ENCODE measurements at regions not wholly inside any gene's neighbourhood (a gene's known extent, or its start where the extent isn't known, plus 50 kb on each side); places are given as distances from the start of the nearest gene placed in this dataset.

DNA sequence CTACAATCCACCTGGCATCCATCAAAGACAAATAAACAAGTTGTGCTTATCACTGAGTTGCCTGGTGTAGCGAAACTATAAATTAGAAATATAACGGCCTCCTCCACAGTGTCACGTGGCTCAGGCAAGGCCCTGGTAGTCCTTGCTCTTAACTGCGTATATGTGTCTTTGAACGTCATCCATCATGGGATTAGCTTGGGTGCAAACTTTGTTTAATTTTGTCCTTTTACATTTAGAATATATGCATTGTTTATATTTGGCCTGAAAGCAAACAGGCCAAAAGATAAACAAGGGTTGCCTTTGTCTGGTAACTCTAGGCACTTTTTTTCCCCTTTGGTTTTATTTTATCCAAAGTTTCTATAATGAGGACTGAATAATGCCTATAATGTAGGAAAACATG is 184.9 kb downstream of the KIT start:
- RAD21 ChIA-PET (ENCODE audit: low non-redundant PET in 1 of 2, low total read pairs in 2 of 2, uncharacterized antibody in 2 of 2, unreplicated experiment in 2 of 2) = no interaction called here
- intact Hi-C loops (cut with micrococcal nuclease) = no loop called here
- TF ChIP-seq, protein P1, sequence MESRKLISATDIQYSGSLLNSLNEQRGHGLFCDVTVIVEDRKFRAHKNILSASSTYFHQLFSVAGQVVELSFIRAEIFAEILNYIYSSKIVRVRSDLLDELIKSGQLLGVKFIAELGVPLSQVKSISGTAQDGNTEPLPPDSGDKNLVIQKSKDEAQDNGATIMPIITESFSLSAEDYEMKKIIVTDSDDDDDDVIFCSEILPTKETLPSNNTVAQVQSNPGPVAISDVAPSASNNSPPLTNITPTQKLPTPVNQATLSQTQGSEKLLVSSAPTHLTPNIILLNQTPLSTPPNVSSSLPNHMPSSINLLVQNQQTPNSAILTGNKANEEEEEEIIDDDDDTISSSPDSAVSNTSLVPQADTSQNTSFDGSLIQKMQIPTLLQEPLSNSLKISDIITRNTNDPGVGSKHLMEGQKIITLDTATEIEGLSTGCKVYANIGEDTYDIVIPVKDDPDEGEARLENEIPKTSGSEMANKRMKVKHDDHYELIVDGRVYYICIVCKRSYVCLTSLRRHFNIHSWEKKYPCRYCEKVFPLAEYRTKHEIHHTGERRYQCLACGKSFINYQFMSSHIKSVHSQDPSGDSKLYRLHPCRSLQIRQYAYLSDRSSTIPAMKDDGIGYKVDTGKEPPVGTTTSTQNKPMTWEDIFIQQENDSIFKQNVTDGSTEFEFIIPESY (IDR thresholded peaks at IDR 0.05; ENCODE audit: extremely low read depth, insufficient replicate concordance, low read length) = no peak
- TF ChIP-seq EZH2phosphoT487 (IDR thresholded peaks at IDR 0.05; ENCODE audit: borderline replicate concordance) (no peak), TCF7L2 (IDR thresholded peaks at IDR 0.05; ENCODE audit: borderline replicate concordance, extremely low read depth, insufficient read depth, insufficient read length) (no peak), ZNF274 (IDR thresholded peaks at IDR 0.05; ENCODE audit: low read depth, low read length) (no peak), ELF1 (IDR thresholded peaks at IDR 0.05; ENCODE audit: borderline replicate concordance, low read depth) (no peak), YY1 (IDR thresholded peaks at IDR 0.05; ENCODE audit: extremely low read depth, insufficient replicate concordance, low read depth, low read length) (no peak), RAD21 (IDR thresholded peaks at IDR 0.05; ENCODE audit: low read depth) (no peak), SP1 (IDR thresholded peaks at IDR 0.05; ENCODE audit: low read depth) (no peak), EZH2 (IDR thresholded peaks at IDR 0.05) (no peak), SIN3A (IDR thresholded peaks at IDR 0.05; ENCODE audit: low read depth) (no peak), CEBPB (IDR thresholded peaks at IDR 0.05; ENCODE audit: low read depth) (no peak), CBX3 (IDR thresholded peaks at IDR 0.05; ENCODE audit: low read depth) (no peak), EGR1 (IDR thresholded peaks at IDR 0.05; ENCODE audit: low read depth) (no peak), SRF (IDR thresholded peaks at IDR 0.05; ENCODE audit: low read depth) (no peak), FOSL1 (IDR thresholded peaks at IDR 0.05; ENCODE audit: low read depth) (no peak)
- TF ChIP-seq, protein P2, sequence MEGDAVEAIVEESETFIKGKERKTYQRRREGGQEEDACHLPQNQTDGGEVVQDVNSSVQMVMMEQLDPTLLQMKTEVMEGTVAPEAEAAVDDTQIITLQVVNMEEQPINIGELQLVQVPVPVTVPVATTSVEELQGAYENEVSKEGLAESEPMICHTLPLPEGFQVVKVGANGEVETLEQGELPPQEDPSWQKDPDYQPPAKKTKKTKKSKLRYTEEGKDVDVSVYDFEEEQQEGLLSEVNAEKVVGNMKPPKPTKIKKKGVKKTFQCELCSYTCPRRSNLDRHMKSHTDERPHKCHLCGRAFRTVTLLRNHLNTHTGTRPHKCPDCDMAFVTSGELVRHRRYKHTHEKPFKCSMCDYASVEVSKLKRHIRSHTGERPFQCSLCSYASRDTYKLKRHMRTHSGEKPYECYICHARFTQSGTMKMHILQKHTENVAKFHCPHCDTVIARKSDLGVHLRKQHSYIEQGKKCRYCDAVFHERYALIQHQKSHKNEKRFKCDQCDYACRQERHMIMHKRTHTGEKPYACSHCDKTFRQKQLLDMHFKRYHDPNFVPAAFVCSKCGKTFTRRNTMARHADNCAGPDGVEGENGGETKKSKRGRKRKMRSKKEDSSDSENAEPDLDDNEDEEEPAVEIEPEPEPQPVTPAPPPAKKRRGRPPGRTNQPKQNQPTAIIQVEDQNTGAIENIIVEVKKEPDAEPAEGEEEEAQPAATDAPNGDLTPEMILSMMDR (IDR thresholded peaks at IDR 0.05 in 2 of 3, conservative IDR thresholded peaks at IDR 0.05 in 1 of 3; ENCODE audit: borderline replicate concordance in 1 of 3, insufficient read depth in 1 of 3, low read depth in 2 of 3, low read length in 2 of 3) = no peak
- TF ChIP-seq, protein P3, sequence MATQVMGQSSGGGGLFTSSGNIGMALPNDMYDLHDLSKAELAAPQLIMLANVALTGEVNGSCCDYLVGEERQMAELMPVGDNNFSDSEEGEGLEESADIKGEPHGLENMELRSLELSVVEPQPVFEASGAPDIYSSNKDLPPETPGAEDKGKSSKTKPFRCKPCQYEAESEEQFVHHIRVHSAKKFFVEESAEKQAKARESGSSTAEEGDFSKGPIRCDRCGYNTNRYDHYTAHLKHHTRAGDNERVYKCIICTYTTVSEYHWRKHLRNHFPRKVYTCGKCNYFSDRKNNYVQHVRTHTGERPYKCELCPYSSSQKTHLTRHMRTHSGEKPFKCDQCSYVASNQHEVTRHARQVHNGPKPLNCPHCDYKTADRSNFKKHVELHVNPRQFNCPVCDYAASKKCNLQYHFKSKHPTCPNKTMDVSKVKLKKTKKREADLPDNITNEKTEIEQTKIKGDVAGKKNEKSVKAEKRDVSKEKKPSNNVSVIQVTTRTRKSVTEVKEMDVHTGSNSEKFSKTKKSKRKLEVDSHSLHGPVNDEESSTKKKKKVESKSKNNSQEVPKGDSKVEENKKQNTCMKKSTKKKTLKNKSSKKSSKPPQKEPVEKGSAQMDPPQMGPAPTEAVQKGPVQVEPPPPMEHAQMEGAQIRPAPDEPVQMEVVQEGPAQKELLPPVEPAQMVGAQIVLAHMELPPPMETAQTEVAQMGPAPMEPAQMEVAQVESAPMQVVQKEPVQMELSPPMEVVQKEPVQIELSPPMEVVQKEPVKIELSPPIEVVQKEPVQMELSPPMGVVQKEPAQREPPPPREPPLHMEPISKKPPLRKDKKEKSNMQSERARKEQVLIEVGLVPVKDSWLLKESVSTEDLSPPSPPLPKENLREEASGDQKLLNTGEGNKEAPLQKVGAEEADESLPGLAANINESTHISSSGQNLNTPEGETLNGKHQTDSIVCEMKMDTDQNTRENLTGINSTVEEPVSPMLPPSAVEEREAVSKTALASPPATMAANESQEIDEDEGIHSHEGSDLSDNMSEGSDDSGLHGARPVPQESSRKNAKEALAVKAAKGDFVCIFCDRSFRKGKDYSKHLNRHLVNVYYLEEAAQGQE (IDR thresholded peaks at IDR 0.05; ENCODE audit: low read depth) = no peak
- TF ChIP-seq, protein P4, sequence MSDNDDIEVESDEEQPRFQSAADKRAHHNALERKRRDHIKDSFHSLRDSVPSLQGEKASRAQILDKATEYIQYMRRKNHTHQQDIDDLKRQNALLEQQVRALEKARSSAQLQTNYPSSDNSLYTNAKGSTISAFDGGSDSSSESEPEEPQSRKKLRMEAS (IDR thresholded peaks at IDR 0.05) = no peak
- H3K27me3 ChIP-seq (ENCODE audit: insufficient read depth, low read length) = no peaks in the 10 kb centered on the region
- H3K9me3 ChIP-seq (ENCODE audit: control insufficient read depth in 1 of 2, insufficient read depth in 1 of 2, low read depth in 1 of 2, low read length in 2 of 2) = no peaks in the 10 kb centered on the region
- no peak overlapping the region for H2AFZ ChIP-seq (ENCODE audit: low read depth, low read length, poor library complexity, severe bottlenecking)
- POLR2A ChIA-PET = no interaction called here
- no peak overlapping the region for H3K4me3 ChIP-seq (replicated peaks in 1 of 2; ENCODE audit: low read depth in 1 of 2, low read length in 2 of 2)
- no peaks in the 10 kb centered on the region for H4K20me1 ChIP-seq (ENCODE audit: insufficient read depth)
- BruUV-seq (replicated peaks) = no TSS peak
- no peaks in the 10 kb centered on the region for H3K4me1 ChIP-seq (ENCODE audit: control insufficient read depth in 1 of 2, insufficient read depth in 2 of 2, low read length in 2 of 2)
- H3K4me2 ChIP-seq (ENCODE audit: low read length) = no peak overlapping the region
- CTCF ChIA-PET = no interaction called here
- H3K9ac ChIP-seq (ENCODE audit: low read length) = no peak overlapping the region
- no peaks in the 10 kb centered on the region for H3K36me3 ChIP-seq (ENCODE audit: control insufficient read depth in 1 of 2, insufficient read depth in 2 of 2, low read length in 2 of 2)
- H3K27ac ChIP-seq (ENCODE audit: low read depth, low read length) = no peak overlapping the region
- ATAC-seq (no peak), DNase-seq (ENCODE audit: low read depth, low spot score) (no peak)
- no peaks in the 10 kb centered on the region for H3K79me2 ChIP-seq (ENCODE audit: insufficient read depth, low read length)
- no peaks in the 10 kb centered on the region for H3K9me2 ChIP-seq (ENCODE audit: insufficient read depth)
